MM.1S (cell line): ENCODE measurements at regions not wholly inside any gene's neighbourhood (a gene's known extent, or its start where the extent isn't known, plus 50 kb on each side); places are given as distances from the start of the nearest gene placed in this dataset.

ENCODE experiments used
- CTCF ChIP-seq: fragments of 300-600 bp; sonication (generic); IDR thresholded peaks from 2 replicates; pipeline ENCODE4 v1.5.1; 2016; ENCODE audit warnings: antibody characterized with exemption, low read length, mixed read lengths
- EZH2phosphoT487 ChIP-seq: fragments of 300-600 bp; sonication (generic); IDR thresholded peaks from 2 replicates; pipeline ENCODE4 v1.6.1; 2018; ENCODE audit warnings: antibody characterized with exemption, low read length

GRCh38 chr12:127749416-127749815, 517.6 kb upstream of the TMEM132C start:
- TF ChIP-seq CTCF (no peak), EZH2phosphoT487 (no peak)
